Activated naive CD4-positive, alpha-beta T cell treated with anti-CD3 and anti-CD28 coated beads for 36 hours (primary cell): ENCODE measurements at regions not wholly inside any gene's neighbourhood (a gene's known extent, or its start where the extent isn't known, plus 50 kb on each side); places are given as distances from the start of the nearest gene placed in this dataset.
A peak's percentile ranks its signal among the peaks of the same experiment; 100 is the strongest.
"Not testable (repeated sequence)": the region's sequence is repeated elsewhere in the genome, so short reads cannot be mapped to it uniquely, and the experiment has no call there.

Source experiments
- CTCF ChIA-PET: fragments of 350-600 bp; sonication (Branson Sonifier 250); formaldehyde crosslinking; loops from one replicate; lab custom pipeline; 2021; ENCODE audit warnings: antibody characterized with exemption; lab: Charles Lee
- DNase-seq: peaks from one replicate; pipeline ENCODE4 v3.0.0-alpha.2; 2020
- H3K27ac Mint-ChIP-seq: one replicate; pipeline ENCODE4 v1.8.0; 2021; ENCODE audit warnings: mild to moderate bottlenecking, mixed read lengths
- H3K27me3 Mint-ChIP-seq: one replicate; pipeline ENCODE4 v1.8.0; 2021; ENCODE audit warnings: low read depth, mixed read lengths
- H3K36me3 Mint-ChIP-seq: one replicate; pipeline ENCODE4 v1.8.0; 2021; ENCODE audit warnings: low read depth, mixed read lengths
- H3K4me1 Mint-ChIP-seq: one replicate; pipeline ENCODE4 v1.8.0; 2021; ENCODE audit warnings: low read depth, mixed read lengths
- H3K4me3 Mint-ChIP-seq: one replicate; pipeline ENCODE4 v1.8.0; 2021; ENCODE audit warnings: mild to moderate bottlenecking, moderate library complexity, mixed read lengths
- H3K9me3 Mint-ChIP-seq: one replicate; pipeline ENCODE4 v1.8.0; 2021; ENCODE audit warnings: mixed read lengths
- intact Hi-C: fragments of 100-400 bp; cut with micrococcal nuclease; formaldehyde crosslinking; loops from one replicate; pipeline ENCODE4 v1.15.1; 2023

DNA sequence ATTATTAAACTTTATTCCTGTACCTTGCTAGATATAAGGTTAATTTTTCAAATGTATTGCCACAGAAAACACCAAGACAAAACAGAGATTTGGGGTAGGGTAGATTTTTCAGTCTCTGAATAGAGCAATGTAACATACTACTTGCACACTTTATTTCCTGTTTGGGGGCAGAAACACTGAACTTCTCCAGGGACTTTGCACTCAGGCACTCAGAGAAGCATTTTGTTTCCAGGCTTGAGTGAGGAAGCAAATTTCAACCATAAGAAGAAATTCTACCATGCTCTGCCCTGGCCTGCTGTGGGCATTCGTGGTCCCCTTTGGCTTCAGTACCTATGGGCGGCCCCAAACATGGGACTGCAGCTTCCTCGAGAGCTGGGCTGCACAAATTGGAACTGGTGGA, 399.1 kb downstream of the DAD1 start:
- Mint-ChIP-seq H3K4me3 (no peak overlapping the region), H3K27me3 (no peaks in the 10 kb centered on the region), H3K27ac (no peak overlapping the region), H3K36me3 (no peaks in the 10 kb centered on the region), H3K9me3 (no peaks in the 10 kb centered on the region), H3K4me1 (no peaks in the 10 kb centered on the region)
- CTCF ChIA-PET, result interaction anchor here (1.1 kb wide), 1 partner anchor 13 kb away, joined by 3 read pairs; no protein-coding TSS in a partner anchor
- no peak for DNase-seq
- intact Hi-C loops, result no loop called here

DNA sequence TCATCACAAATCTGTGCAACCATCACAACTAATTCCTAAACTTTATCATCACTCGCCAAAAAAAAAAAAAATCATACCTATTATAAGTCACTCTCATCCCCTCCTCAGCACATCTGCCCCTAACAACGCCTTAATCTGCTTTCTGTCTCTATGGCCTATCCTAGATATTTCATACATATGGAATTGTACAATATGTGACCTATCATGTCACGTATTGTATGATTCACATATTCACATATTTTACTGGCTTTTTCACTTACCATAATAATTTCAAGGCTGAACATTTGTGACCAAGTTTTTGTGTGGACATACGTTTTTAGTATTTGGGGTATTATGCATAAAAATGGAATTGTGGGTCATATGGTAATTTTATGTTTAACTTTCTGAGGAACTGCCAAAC, 400.7 kb downstream of the DAD1 start:
- H3K27ac Mint-ChIP-seq, result no peak overlapping the region
- no peaks in the 10 kb centered on the region for H3K9me3 Mint-ChIP-seq

DNA sequence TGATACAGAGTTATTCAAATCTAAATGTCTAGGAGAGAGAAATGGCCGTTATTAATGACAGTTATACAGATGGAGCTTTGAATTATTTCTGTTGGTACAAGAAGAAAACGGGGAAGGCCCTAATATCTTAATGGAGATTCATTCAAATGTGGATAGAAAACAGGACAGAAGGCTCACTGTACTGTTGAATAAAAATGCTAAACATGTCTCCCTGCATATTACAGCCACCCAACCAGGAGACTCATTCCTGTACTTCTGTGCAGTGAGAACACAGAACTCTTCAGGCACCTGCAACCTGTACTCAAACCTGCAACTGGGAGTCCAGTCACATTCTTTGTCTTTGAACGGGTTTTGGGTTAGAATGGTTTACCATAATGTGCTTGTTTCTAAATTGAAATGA, 403.2 kb downstream of the DAD1 start:
- no peaks in the 10 kb centered on the region for H3K36me3 Mint-ChIP-seq
- CTCF ChIA-PET, result interaction anchor here (1.0 kb wide), 1 partner anchor 16 kb away, joined by 3 read pairs; no protein-coding TSS in a partner anchor
- H3K4me3 Mint-ChIP-seq, result no peak overlapping the region
- no peaks in the 10 kb centered on the region for H3K4me1 Mint-ChIP-seq
- H3K27me3 Mint-ChIP-seq, result no peaks in the 10 kb centered on the region
- intact Hi-C loops, result no loop called here
- no peak overlapping the region for H3K27ac Mint-ChIP-seq
- no peak for DNase-seq
- no peaks in the 10 kb centered on the region for H3K9me3 Mint-ChIP-seq

More for the DNA sequence above, 400.7 kb downstream of the DAD1 start:
- DNase-seq, result no peak
- CTCF ChIA-PET, result no interaction called here
- no peaks in the 10 kb centered on the region for H3K4me1 Mint-ChIP-seq
- no peaks in the 10 kb centered on the region for H3K36me3 Mint-ChIP-seq
- H3K4me3 Mint-ChIP-seq, result no peak overlapping the region
- H3K27me3 Mint-ChIP-seq, result no peaks in the 10 kb centered on the region
- intact Hi-C loops, result no loop called here

DNA sequence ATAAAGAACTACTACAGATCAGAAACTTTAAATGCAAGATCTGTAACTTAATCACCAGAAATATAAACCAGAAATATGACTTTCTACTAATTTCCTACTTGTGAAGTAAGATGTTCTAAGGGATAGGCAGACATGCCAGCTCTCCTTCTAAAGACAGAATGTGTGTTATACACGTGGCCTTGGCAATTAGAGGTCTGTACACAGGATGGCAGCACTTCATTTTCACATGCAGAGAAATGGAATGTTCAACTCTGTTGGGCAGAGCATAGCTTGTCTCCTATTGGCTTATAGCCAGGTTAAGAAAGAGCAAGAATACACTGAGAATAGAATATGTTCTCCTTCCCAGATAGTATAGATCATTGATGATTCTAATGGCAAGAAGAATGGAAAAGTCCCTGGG, 403.8 kb downstream of the DAD1 start:
- H3K36me3 Mint-ChIP-seq, result no peaks in the 10 kb centered on the region
- no peak overlapping the region for H3K4me3 Mint-ChIP-seq
- DNase-seq, result no peak
- intact Hi-C loops, result no loop called here
- H3K27me3 Mint-ChIP-seq, result no peaks in the 10 kb centered on the region
- CTCF ChIA-PET, result no interaction called here
- no peaks in the 10 kb centered on the region for H3K4me1 Mint-ChIP-seq
- no peaks in the 10 kb centered on the region for H3K9me3 Mint-ChIP-seq
- H3K27ac Mint-ChIP-seq, result no peak overlapping the region

DNA sequence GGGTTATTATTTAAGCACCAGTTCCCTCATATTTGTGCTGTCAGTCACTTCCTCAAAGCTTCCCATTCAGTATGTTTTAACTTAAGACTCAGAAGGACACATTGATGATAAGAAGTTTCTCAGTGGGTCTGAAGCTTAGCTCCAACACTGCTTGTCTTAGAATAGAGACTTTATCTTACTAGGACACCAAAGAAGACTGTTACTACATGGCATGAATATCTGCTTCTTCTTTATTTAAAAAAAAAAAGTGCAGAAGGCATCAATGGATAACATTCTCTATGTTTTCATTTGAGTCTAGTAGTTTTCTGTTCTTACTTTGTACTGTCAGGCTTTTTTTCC, 404.2 kb downstream of the DAD1 start:
- CTCF ChIA-PET, result no interaction called here
- Mint-ChIP-seq H3K27ac (no peak overlapping the region), H3K36me3 (no peaks in the 10 kb centered on the region), H3K4me3 (no peak overlapping the region), H3K4me1 (no peaks in the 10 kb centered on the region), H3K27me3 (no peaks in the 10 kb centered on the region), H3K9me3 (no peaks in the 10 kb centered on the region)
- intact Hi-C loops, result no loop called here
- no peak for DNase-seq

DNA sequence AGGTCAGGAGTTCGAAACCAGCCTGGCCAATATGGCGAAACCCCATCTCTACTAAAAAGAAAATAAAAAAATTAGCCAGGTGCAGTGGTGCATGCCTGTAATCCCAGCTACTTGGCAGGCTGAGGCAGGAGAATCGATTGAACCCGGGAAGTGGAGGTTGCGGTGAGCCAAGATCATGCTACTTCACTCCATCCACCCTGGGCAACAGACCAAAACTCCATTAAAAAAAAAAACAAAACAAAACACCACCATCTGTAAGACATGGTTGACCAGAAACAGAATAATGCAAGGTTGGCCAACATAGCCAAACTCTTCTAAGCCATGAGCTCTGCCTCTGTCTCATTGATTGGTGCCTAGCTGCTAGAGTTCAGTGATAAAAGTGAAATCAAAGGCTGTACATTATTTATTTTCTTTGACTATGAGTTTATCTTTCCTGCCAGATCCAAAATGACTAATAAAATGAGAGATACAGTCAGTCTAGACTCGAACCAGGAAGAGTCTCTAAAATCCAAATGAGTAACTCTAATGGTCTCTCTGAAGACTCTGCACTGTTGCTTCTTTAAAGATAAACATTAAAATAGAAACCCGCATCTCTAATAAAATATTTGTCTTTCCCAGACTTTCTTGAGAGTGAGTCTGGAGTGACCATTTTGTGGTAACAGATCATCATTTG, 404.7 kb downstream of the DAD1 start:
- Mint-ChIP-seq H3K27ac (no peak overlapping the region), H3K36me3 (no peaks in the 10 kb centered on the region), H3K4me1 (no peaks in the 10 kb centered on the region), H3K9me3 (no peaks in the 10 kb centered on the region), H3K27me3 (no peaks in the 10 kb centered on the region), H3K4me3 (no peak overlapping the region)
- no peak for DNase-seq
- intact Hi-C loops, result no loop called here
- CTCF ChIA-PET, result no interaction called here

DNA sequence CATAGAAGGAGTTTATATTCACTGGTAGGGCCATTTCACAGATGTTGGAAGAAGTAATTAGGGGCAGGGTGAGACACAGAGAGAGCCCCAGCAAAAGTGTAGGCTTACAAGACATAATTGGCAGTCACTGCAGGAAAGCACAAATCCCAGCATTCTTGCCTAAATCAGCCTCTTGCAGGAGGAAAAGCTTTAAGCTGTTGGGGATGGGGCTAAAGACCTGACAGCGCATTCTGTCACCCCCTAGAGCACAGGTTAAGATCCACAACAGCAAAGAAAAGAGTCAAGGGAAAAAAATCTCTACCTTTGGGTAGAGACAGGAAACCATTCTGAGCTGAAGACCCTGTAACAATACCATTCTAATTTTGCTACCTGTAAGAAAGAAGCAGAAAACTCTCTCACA, 409.0 kb downstream of the DAD1 start:
- no peaks in the 10 kb centered on the region for H3K36me3 Mint-ChIP-seq
- no peaks in the 10 kb centered on the region for H3K9me3 Mint-ChIP-seq
- H3K4me3 Mint-ChIP-seq, result no peak overlapping the region
- no peak for DNase-seq
- H3K27me3 Mint-ChIP-seq, result no peaks in the 10 kb centered on the region
- CTCF ChIA-PET, result interaction anchor here (0.7 kb wide), 1 partner anchor 21 kb away, joined by 3 read pairs; no protein-coding TSS in a partner anchor
- peak overlapping the region; percentile 46 for H3K27ac Mint-ChIP-seq
- peaks cover 10% of the 10 kb centered on the region for H3K4me1 Mint-ChIP-seq
- intact Hi-C loops, result no loop called here

DNA sequence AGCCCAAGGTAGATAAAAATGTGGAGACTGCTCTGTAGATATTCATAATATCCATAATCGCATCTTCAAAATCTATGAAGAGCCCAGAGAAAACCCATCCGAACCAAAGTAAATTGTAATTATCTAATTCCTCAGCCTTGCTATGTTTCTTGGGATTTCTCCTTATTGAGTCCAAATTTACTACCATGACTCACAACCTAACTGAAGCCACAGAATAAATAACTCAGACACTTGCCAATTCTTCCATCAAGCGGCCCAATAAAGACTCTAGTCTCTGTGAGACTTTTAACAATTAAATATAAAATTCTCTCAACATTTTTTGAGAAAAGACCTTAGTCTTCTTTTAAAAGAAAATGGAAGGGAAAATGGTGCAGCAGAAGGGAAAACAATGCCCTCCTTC, 409.8 kb downstream of the DAD1 start:
- Mint-ChIP-seq H3K4me1 (peaks cover 10% of the 10 kb centered on the region), H3K36me3 (no peaks in the 10 kb centered on the region), H3K4me3 (no peak overlapping the region), H3K27ac (no peak overlapping the region), H3K27me3 (no peaks in the 10 kb centered on the region), H3K9me3 (no peaks in the 10 kb centered on the region)
- no peak for DNase-seq
- CTCF ChIA-PET, result no interaction called here
- intact Hi-C loops, result no loop called here

DNA sequence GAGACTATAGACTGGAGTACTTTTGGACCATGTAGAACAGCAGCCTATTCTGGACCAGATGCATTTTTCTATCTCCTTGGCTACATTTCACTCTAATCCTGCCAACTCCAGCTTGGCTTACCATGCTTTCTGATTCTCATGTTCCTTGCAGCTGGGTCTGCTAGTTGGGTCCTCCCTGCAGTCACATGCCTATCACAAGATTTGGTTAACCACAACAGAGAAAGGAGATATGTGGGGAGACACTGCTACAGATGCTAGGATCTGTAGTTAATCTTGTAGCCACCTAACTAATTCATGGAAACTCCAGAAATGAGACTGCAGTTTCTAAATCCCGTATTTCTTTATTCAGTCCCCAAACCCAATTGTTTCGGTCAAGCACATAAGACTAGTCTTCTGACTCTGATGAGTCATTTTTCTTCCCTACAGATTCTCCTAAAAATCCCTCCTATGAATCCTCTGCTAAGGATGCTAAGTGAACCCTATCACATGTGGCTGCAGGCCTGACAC, 410.6 kb downstream of the DAD1 start:
- CTCF ChIA-PET, result no interaction called here
- no peak overlapping the region for H3K4me3 Mint-ChIP-seq
- intact Hi-C loops, result no loop called here

DNA sequence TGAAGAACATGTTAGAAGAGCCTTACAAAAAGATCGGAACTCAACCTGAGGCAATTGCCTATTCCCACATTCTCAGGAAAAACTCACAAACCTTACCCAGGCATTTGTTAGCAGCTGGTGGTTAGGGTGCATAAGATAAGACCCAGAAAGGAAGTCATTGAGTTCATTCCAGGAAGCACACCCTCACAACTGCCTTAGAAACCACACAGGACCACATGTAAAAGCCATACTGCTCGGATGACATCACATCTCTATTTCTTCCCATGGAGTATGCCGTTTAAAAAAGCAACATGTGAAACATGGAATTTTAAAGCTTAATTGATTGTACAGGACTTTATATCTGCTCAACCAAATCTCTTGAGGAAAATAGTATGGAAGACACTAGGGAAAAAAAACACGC, 411.2 kb downstream of the DAD1 start:
- no peaks in the 10 kb centered on the region for H3K36me3 Mint-ChIP-seq
- intact Hi-C loops, result no loop called here

More for the DNA sequence above, 410.6 kb downstream of the DAD1 start:
- Mint-ChIP-seq H3K27me3 (no peaks in the 10 kb centered on the region), H3K9me3 (no peaks in the 10 kb centered on the region), H3K36me3 (no peaks in the 10 kb centered on the region), H3K27ac (no peak overlapping the region), H3K4me1 (peaks cover 10% of the 10 kb centered on the region)
- no peak for DNase-seq

DNA sequence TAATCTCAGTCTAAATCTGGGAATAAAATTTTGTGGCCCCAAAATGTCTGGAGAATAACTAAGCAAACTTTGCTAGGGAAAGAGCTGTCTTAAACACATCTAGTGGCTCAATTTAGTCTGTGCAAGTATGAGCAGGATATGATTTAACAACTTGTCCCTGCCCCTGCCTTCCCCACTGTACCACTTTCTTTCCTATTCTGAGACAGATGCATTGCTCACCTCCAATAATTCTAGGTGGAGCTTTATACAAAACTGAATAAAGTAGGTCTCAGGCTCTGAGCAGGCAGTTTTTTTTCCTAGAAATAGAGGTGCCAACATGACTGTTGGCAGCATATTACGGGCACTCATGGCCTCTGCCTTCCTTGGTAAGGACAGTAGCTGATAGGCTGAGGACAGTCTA, 412.1 kb downstream of the DAD1 start:
- peak overlapping the region; percentile 46 for H3K27ac Mint-ChIP-seq

More for the DNA sequence above, 411.2 kb downstream of the DAD1 start:
- Mint-ChIP-seq H3K4me1 (peaks cover 10% of the 10 kb centered on the region), H3K27me3 (no peaks in the 10 kb centered on the region), H3K27ac (no peak overlapping the region), H3K4me3 (no peak overlapping the region), H3K9me3 (no peaks in the 10 kb centered on the region)
- CTCF ChIA-PET, result no interaction called here
- DNase-seq, result no peak

DNA sequence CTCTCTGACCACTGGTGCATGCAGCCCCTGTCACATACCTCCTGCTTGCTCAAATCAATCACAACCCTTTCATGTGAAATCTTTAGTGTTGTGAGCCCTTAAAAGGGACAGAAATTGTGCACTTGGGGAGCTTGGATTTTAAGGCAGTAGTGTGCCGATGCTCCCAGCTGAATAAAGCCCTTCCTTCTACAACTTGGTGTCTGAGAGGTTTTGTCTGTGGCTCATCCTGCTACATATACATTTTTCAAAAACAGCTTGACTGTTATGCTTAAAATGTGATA, 413.8 kb downstream of the DAD1 start:
- H3K9me3 Mint-ChIP-seq, H3K4me1 Mint-ChIP-seq, DNase-seq, H3K27me3 Mint-ChIP-seq, H3K4me3 Mint-ChIP-seq, CTCF ChIA-PET, intact Hi-C loops, H3K36me3 Mint-ChIP-seq: not testable (repeated sequence)
- H3K27ac Mint-ChIP-seq, result peak overlapping the region; percentile 13

More for the DNA sequence above, 412.1 kb downstream of the DAD1 start:
- Mint-ChIP-seq H3K36me3 (peaks cover 1% of the 10 kb centered on the region), H3K27me3 (no peaks in the 10 kb centered on the region), H3K9me3 (no peaks in the 10 kb centered on the region), H3K4me1 (peaks cover 10% of the 10 kb centered on the region), H3K4me3 (no peak overlapping the region)
- CTCF ChIA-PET, result no interaction called here
- intact Hi-C loops, result no loop called here
- no peak for DNase-seq

DNA sequence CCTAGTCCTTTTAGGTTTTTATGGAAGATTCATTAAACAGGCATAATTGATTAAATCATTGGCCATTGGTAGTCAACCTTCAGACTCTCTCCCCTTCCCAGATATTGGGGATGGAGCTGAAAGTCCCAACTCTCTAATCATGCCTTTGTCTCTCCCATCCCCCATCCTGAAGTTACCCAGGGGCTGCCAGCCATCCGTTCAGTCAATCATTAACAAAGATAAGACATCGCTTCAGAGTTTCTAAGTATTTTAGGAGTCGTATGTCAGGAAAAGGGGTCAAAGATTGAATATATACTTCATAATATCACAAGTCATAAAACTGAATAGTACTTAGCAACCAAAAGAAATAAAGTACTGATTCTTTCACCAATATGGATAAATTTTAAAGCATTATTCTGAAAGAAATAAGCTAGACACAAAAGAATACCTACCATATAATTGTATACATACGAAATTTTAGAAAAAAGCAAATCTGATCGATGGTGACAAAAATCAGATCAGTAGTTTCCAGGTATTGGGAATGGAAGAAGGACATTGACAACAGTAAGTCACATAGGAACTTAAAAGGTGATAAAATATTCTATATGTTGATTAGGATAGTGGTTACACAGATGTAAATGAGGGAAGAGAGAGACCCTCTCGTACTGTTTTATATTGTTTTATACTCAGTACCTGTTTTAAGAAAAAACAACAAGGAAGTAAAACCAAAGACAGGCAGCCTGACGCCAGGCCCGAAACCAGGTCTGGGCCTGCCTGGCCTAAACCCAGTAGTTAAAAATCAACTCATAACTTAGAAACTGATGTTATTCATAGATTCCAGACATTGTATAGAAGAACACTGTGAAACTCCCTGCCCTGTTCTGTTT, 414.4 kb downstream of the DAD1 start:
- H3K27me3 Mint-ChIP-seq, result no peaks in the 10 kb centered on the region
- no peaks in the 10 kb centered on the region for H3K9me3 Mint-ChIP-seq
- CTCF ChIA-PET, result no interaction called here
- H3K4me1 Mint-ChIP-seq, result peaks cover 10% of the 10 kb centered on the region
- peaks cover 3% of the 10 kb centered on the region for H3K36me3 Mint-ChIP-seq
- peak overlapping the region; percentile 13 for H3K27ac Mint-ChIP-seq
- no peak overlapping the region for H3K4me3 Mint-ChIP-seq
- intact Hi-C loops, result no loop called here
- DNase-seq, result no peak
